SK-N-MC (cell line): ENCODE measurements at regions not wholly inside any gene's neighbourhood (a gene's known extent, or its start where the extent isn't known, plus 50 kb on each side); places are given as distances from the start of the nearest gene placed in this dataset.

ENCODE experiments used
- DNase-seq: peaks from one replicate; pipeline ENCODE4 v3.0.0-alpha.2; 2011; ENCODE audit warnings: low read depth, low spot score
- H3K27ac ChIP-seq: fragments of 200-600 bp; sonication (generic); 2 replicates; pipeline ENCODE4 v1.5.1; 2016; ENCODE audit warnings: mixed run types
- H3K36me3 ChIP-seq: fragments of 200-600 bp; sonication (generic); 2 replicates; pipeline ENCODE4 v1.6.1; 2017; ENCODE audit warnings: antibody characterized with exemption, low read length, mixed read lengths; ENCODE audit not compliant: insufficient read depth
- H3K4me3 ChIP-seq: fragments of 200-600 bp; sonication (generic); 2 replicates; pipeline ENCODE4 v1.5.1; 2016
- H3K9ac ChIP-seq: fragments of 200-600 bp; sonication (generic); 2 replicates; pipeline ENCODE4 v1.8.0; 2017; ENCODE audit warnings: mixed run types, mixed read lengths; ENCODE audit not compliant: insufficient read length
- H3K9me3 ChIP-seq: fragments of 200-600 bp; sonication (generic); 2 replicates; pipeline ENCODE4 v1.6.1; 2017; ENCODE audit warnings: low read depth, mild to moderate bottlenecking, antibody characterized with exemption, low read length, moderate library complexity, mixed read lengths
- EZH2 ChIP-seq: fragments of 200-600 bp; sonication (generic); IDR thresholded peaks from one replicate; pipeline ENCODE4 v1.6.1; 2017; ENCODE audit warnings: antibody characterized with exemption
- FOXP2 ChIP-seq: optimal IDR thresholded peaks from 2 replicates; pipeline ENCODE3; 2011; ENCODE audit warnings: mild to moderate bottlenecking, moderate library complexity; ENCODE audit not compliant: insufficient read depth; ENCODE audit errors: extremely low read length, control extremely low read depth
- POLR2AphosphoS5 ChIP-seq: IDR thresholded peaks from 2 replicates; pipeline ENCODE4 v1.6.1; 2012; ENCODE audit warnings: mild to moderate bottlenecking, low read depth, low read length, borderline replicate concordance

- Histone ChIP-seq H3K36me3 (no peaks in the 10 kb centered on the region), H3K9me3 (no peaks in the 10 kb centered on the region), H3K27ac (no peak overlapping the region), H3K9ac (no peak overlapping the region), H3K4me3 (no peak overlapping the region)
- no peak for DNase-seq
- no peak for TF ChIP-seq POLR2AphosphoS5
- no peak for TF ChIP-seq FOXP2
- no peak for TF ChIP-seq EZH2
Observed at GRCh38 chr16:82389956-82390650, 220.1 kb upstream of the MPHOSPH6 start.

DNA sequence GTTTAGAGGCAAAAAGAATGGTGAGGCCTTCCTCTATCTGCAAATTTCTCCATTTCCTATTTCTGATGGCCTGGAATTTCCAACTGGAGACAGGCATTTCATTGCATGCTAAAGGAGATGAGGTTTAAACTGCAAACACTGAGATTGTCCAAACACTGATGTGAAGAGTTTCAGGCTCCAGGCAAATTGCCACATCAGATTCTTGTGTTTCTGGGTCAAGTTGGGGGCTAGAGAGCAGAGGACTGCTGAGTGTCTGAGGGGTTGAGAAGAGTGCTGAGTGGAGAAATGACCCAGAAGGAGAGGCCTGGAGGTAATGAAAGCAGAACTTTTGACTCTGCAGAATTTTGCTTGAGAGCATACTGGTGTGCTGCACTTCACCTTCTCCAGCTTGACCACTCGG, 216.7 kb upstream of the MPHOSPH6 start:
- no peaks in the 10 kb centered on the region for H3K36me3 ChIP-seq
- no peak for DNase-seq

DNA sequence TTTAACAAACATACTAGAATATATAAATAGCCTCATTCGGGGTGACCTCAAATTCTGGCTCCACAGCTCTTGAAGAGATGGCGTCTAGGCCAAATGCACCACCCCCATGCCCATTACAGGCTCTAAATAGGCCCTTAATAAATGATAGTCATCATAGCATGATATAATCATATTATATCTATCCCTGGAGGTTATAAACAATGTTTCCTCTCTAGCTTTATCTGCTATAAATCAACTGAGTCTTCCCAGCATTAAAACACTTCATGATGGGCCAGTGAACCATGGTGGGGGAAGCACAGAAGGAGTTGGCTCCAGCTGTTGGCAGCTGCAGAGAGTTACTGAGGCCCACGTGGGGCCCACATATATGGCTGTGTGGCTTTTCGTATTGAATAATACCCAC, 214.9 kb upstream of the MPHOSPH6 start:
- no peak for DNase-seq
- no peaks in the 10 kb centered on the region for H3K9me3 ChIP-seq
- H3K4me3 ChIP-seq: no peak overlapping the region
- no peak overlapping the region for H3K27ac ChIP-seq
- no peaks in the 10 kb centered on the region for H3K36me3 ChIP-seq
- H3K9ac ChIP-seq: no peak overlapping the region
- TF ChIP-seq FOXP2 (no peak), POLR2AphosphoS5 (no peak), EZH2 (no peak)

More for the DNA sequence above, 216.7 kb upstream of the MPHOSPH6 start:
- no peak overlapping the region for H3K4me3 ChIP-seq
- TF ChIP-seq POLR2AphosphoS5 (no peak), EZH2 (no peak), FOXP2 (no peak)
- H3K27ac ChIP-seq: no peak overlapping the region
- H3K9me3 ChIP-seq: no peaks in the 10 kb centered on the region
- no peak overlapping the region for H3K9ac ChIP-seq

- Histone ChIP-seq H3K27ac (no peak overlapping the region), H3K9ac (no peak overlapping the region), H3K9me3 (no peaks in the 10 kb centered on the region), H3K36me3 (no peaks in the 10 kb centered on the region), H3K4me3 (no peak overlapping the region)
- no peak for TF ChIP-seq EZH2
- no peak for TF ChIP-seq FOXP2
- TF ChIP-seq POLR2AphosphoS5: no peak
- no peak for DNase-seq
Observed at GRCh38 chr16:82384017-82384416, 214.0 kb upstream of the MPHOSPH6 start.

- Histone ChIP-seq H3K9me3 (no peaks in the 10 kb centered on the region), H3K36me3 (no peaks in the 10 kb centered on the region), H3K27ac (no peak overlapping the region), H3K9ac (no peak overlapping the region), H3K4me3 (no peak overlapping the region)
- no peak for DNase-seq
- no peak for TF ChIP-seq POLR2AphosphoS5
- TF ChIP-seq EZH2: no peak
Observed at GRCh38 chr16:82382521-82382920, 212.5 kb upstream of the MPHOSPH6 start.

GRCh38 chr16:82379551-82379950, 209.5 kb upstream of the MPHOSPH6 start:
- no peak for DNase-seq
- TF ChIP-seq FOXP2 (no peak), EZH2 (no peak), POLR2AphosphoS5 (no peak)
- no peak overlapping the region for H3K27ac ChIP-seq

GRCh38 chr16:82373976-82374375, 204.0 kb upstream of the MPHOSPH6 start:
- no peaks in the 10 kb centered on the region for H3K9me3 ChIP-seq
- no peak for DNase-seq
- no peak overlapping the region for H3K4me3 ChIP-seq
- TF ChIP-seq FOXP2: no peak
- no peak overlapping the region for H3K9ac ChIP-seq
- no peaks in the 10 kb centered on the region for H3K36me3 ChIP-seq
- no peak overlapping the region for H3K27ac ChIP-seq

More at GRCh38 chr16:82379551-82379950, 209.5 kb upstream of the MPHOSPH6 start:
- H3K9me3 ChIP-seq: no peaks in the 10 kb centered on the region
- H3K36me3 ChIP-seq: no peaks in the 10 kb centered on the region
- no peak overlapping the region for H3K9ac ChIP-seq
- H3K4me3 ChIP-seq: no peak overlapping the region

- no peak overlapping the region for H3K27ac ChIP-seq
- no peaks in the 10 kb centered on the region for H3K36me3 ChIP-seq
- no peak overlapping the region for H3K4me3 ChIP-seq
- TF ChIP-seq POLR2AphosphoS5 (no peak), FOXP2 (no peak), EZH2 (no peak)
- DNase-seq: no peak
- H3K9ac ChIP-seq: no peak overlapping the region
- no peaks in the 10 kb centered on the region for H3K9me3 ChIP-seq
Observed at GRCh38 chr16:82370282-82370681, 200.3 kb upstream of the MPHOSPH6 start.

DNA sequence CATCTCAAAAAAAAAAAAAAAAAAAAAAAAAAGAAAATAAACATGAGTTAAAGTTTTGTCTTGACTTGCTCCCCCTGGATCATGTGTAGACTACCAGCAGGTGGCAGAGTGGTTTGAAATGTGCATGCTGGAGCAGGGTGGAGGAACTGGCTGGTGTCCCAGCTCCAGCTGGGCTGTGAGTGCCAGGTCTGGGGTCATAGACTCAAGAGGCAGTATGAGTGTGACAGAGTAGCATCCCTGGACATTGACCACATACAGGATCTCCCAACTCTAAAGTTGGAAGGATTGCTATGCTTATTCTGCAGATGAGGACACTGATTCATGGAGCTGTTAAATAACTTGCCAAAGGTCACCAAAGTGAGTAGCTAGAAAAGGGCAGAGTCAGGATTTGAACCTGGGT, 198.0 kb upstream of the MPHOSPH6 start:
- no peak for DNase-seq

More for the DNA sequence above, 198.0 kb upstream of the MPHOSPH6 start:
- H3K4me3 ChIP-seq: no peak overlapping the region
- no peak overlapping the region for H3K9ac ChIP-seq
- H3K36me3 ChIP-seq: no peaks in the 10 kb centered on the region
- H3K27ac ChIP-seq: no peak overlapping the region
- no peaks in the 10 kb centered on the region for H3K9me3 ChIP-seq
- TF ChIP-seq FOXP2 (no peak), EZH2 (no peak), POLR2AphosphoS5 (no peak)
